Adrenal gland (tissue), 5 donors: ENCODE measurements at regions not wholly inside any gene's neighbourhood (a gene's known extent, or its start where the extent isn't known, plus 50 kb on each side); places are given as distances from the start of the nearest gene placed in this dataset.

ENCODE experiments used
- POLR2A ChIP-seq, 2 donors: fragments of 450-650 bp; IDR thresholded peaks; one replicate each; pipeline ENCODE4 v1.6.1; 2017; ENCODE audit warnings: antibody characterized with exemption in 2 of 2, mild to moderate bottlenecking in 2 of 2, moderate library complexity in 1 of 2
- TF ChIP-seq, protein P1 (sequence below), 6 experiments: fragments of 450-650 bp in 4 of 6; fragments of 200-600 bp in 2 of 6; sonication (generic) in 1 of 6; IDR thresholded peaks; 1 replicate in 5 of 6; 2 replicates in 1 of 6; pipeline versions ENCODE4 v1.5.1 to v1.8.0; 2016 to 2021; ENCODE audit warnings: antibody characterized with exemption in 6 of 6, mild to moderate bottlenecking in 2 of 6, moderate library complexity in 1 of 6
- donor health status: DM: no; HTN: no; CAD: no.

- TF ChIP-seq, protein P1, sequence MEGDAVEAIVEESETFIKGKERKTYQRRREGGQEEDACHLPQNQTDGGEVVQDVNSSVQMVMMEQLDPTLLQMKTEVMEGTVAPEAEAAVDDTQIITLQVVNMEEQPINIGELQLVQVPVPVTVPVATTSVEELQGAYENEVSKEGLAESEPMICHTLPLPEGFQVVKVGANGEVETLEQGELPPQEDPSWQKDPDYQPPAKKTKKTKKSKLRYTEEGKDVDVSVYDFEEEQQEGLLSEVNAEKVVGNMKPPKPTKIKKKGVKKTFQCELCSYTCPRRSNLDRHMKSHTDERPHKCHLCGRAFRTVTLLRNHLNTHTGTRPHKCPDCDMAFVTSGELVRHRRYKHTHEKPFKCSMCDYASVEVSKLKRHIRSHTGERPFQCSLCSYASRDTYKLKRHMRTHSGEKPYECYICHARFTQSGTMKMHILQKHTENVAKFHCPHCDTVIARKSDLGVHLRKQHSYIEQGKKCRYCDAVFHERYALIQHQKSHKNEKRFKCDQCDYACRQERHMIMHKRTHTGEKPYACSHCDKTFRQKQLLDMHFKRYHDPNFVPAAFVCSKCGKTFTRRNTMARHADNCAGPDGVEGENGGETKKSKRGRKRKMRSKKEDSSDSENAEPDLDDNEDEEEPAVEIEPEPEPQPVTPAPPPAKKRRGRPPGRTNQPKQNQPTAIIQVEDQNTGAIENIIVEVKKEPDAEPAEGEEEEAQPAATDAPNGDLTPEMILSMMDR (IDR thresholded peaks at IDR 0.05), result no peak
- no peak for TF ChIP-seq POLR2A (IDR thresholded peaks at IDR 0.05)
Observed at GRCh38 chr11:128179039-128179438, 408.3 kb downstream of the ETS1 start.
